ENCODE measurements at regions not wholly inside any gene's neighbourhood (a gene's known extent, or its start where the extent isn't known, plus 50 kb on each side); places are given as distances from the start of the nearest gene placed in this dataset.
"Not testable (repeated sequence)": the region's sequence is repeated elsewhere in the genome, so short reads cannot be mapped to it uniquely, and the experiment has no call there.

GRCh38 chr21:6554377-6554864, 3967.0 kb upstream of the TPTE start:
- not testable (repeated sequence) for DNase-seq (ENCODE audit: low read depth)

- DNase-seq (ENCODE audit: low read depth) = not testable (repeated sequence)
These were observed 3964.9 kb upstream of the TPTE start for GRCh38 chr21:6556516-6556915.

GRCh38 chr21:6557415-6557814, 3964.0 kb upstream of the TPTE start:
- DNase-seq (ENCODE audit: low read depth) = not testable (repeated sequence)

- DNase-seq (ENCODE audit: low read depth) = not testable (repeated sequence)
These were observed 3960.2 kb upstream of the TPTE start for GRCh38 chr21:6561168-6561567.

- DNase-seq (ENCODE audit: low read depth) = not testable (repeated sequence)
These were observed 3959.8 kb upstream of the TPTE start for GRCh38 chr21:6561578-6561977.

GRCh38 chr21:6564543-6565166, 3956.7 kb upstream of the TPTE start:
- DNase-seq (ENCODE audit: low read depth) = not testable (repeated sequence)

GRCh38 chr21:6565190-6566094, 3955.9 kb upstream of the TPTE start:
- peak; percentile 2 for DNase-seq (ENCODE audit: low read depth)

- DNase-seq (ENCODE audit: low read depth) = not testable (repeated sequence)
These were observed 3953.8 kb upstream of the TPTE start for GRCh38 chr21:6567542-6567941.

GRCh38 chr21:6569152-6569551, 3952.2 kb upstream of the TPTE start:
- not testable (repeated sequence) for DNase-seq (ENCODE audit: low read depth)

GRCh38 chr21:6569587-6570392, 3951.6 kb upstream of the TPTE start:
- not testable (repeated sequence) for DNase-seq (ENCODE audit: low read depth)

- DNase-seq (ENCODE audit: low read depth) = not testable (repeated sequence)
These were observed 3950.5 kb upstream of the TPTE start for GRCh38 chr21:6570700-6571368.

GRCh38 chr21:6573576-6573975, 3947.8 kb upstream of the TPTE start:
- DNase-seq (ENCODE audit: low read depth) = not testable (repeated sequence)

- not testable (repeated sequence) for DNase-seq (ENCODE audit: low read depth)
These were observed 3941.6 kb upstream of the TPTE start for GRCh38 chr21:6579801-6580200.
